ENCODE measurements at regions not wholly inside any gene's neighbourhood (a gene's known extent, or its start where the extent isn't known, plus 50 kb on each side); places are given as distances from the start of the nearest gene placed in this dataset.

- intact Hi-C loops (cut with DNase I; ENCODE audit: low total_unique reads) = no loop called here
- no peak for TF ChIP-seq CTCF (IDR thresholded peaks at IDR 0.05 in 8 of 11, conservative IDR thresholded peaks at IDR 0.05 in 3 of 11)
- no peak for TF ChIP-seq POLR2AphosphoS5 (IDR thresholded peaks at IDR 0.05)
- TF ChIP-seq POLR2A (IDR thresholded peaks at IDR 0.05) = no peak
These were observed 290.8 kb downstream of the DYSF start for GRCh38 chr2:71743995-71744675.

GRCh38 chr2:71742953-71743601, 289.7 kb downstream of the DYSF start:
- 59 to 78% (median 72%) methylated on average over 16 of the region's 16 CpGs for WGBS, 5 donors
- peaks cover 0 to 16% (median 0%) of the 10 kb centered on the region in 6 donors for H3K4me1 ChIP-seq
- TF ChIP-seq POLR2AphosphoS5 (IDR thresholded peaks at IDR 0.05) = no peak
- no peak for TF ChIP-seq POLR2A (IDR thresholded peaks at IDR 0.05)
- TF ChIP-seq CTCF (IDR thresholded peaks at IDR 0.05 in 8 of 11, conservative IDR thresholded peaks at IDR 0.05 in 3 of 11) = no peak
- intact Hi-C loops (cut with DNase I; ENCODE audit: low total_unique reads) = no loop called here
- no peaks in the 10 kb centered on the region for H3K36me3 ChIP-seq
- H3K27me3 ChIP-seq (replicated peaks in 1 of 7) = no peaks in the 10 kb centered on the region
- H3K9me3 ChIP-seq = peaks cover 0 to 15% (median 0%) of the 10 kb centered on the region in 8 donors
- H3K4me3 ChIP-seq = no peak overlapping the region
- H3K27ac ChIP-seq = no peak overlapping the region
- DNase-seq = no peak

More at GRCh38 chr2:71743995-71744675, 290.8 kb downstream of the DYSF start:
- Histone ChIP-seq H3K9me3 (peaks cover 0 to 15% (median 0%) of the 10 kb centered on the region in 8 donors), H3K36me3 (no peaks in the 10 kb centered on the region), H3K4me3 (no peak overlapping the region), H3K27me3 (replicated peaks in 1 of 7) (no peaks in the 10 kb centered on the region), H3K27ac (no peak overlapping the region), H3K4me1 (peaks cover 0 to 16% (median 0%) of the 10 kb centered on the region in 6 donors)
- 79 to 85% (median 82%) methylated on average over 5 to 6 of the region's 6 CpGs for WGBS, 5 donors
- no peak for DNase-seq

- no peak for DNase-seq
- peaks cover 0 to 12% (median 0%) of the 10 kb centered on the region in 8 donors for H3K9me3 ChIP-seq
- TF ChIP-seq POLR2AphosphoS5 (IDR thresholded peaks at IDR 0.05) (no peak), POLR2A (IDR thresholded peaks at IDR 0.05) (no peak), CTCF (IDR thresholded peaks at IDR 0.05 in 8 of 11, conservative IDR thresholded peaks at IDR 0.05 in 3 of 11) (no peak)
- no peak overlapping the region for H3K4me3 ChIP-seq
- H3K27ac ChIP-seq = no peak overlapping the region
- H3K4me1 ChIP-seq = no peaks in the 10 kb centered on the region
- H3K36me3 ChIP-seq = no peaks in the 10 kb centered on the region
- H3K27me3 ChIP-seq (replicated peaks in 1 of 7) = peaks cover 0 to 12% (median 0%) of the 10 kb centered on the region in 7 donors
- WGBS, 5 donors = 69 to 79% (median 76%) methylated on average over 3 to 4 of the region's 4 CpGs
- intact Hi-C loops (cut with DNase I; ENCODE audit: low total_unique reads) = no loop called here
These were observed 283.6 kb downstream of the DYSF start for GRCh38 chr2:71736986-71737385.

All from spleen (tissue), 11 donors.